Stimulated activated CD8-positive, alpha-beta memory T cell treated with anti-CD3 and anti-CD28 coated beads, Interleukin-7, amount 100 ng/mL, for 48 hours (primary cell): ENCODE measurements at regions not wholly inside any gene's neighbourhood (a gene's known extent, or its start where the extent isn't known, plus 50 kb on each side); places are given as distances from the start of the nearest gene placed in this dataset.

ENCODE experiments used
- DNase-seq, 2 donors: peaks; one replicate each; pipeline ENCODE4 v3.0.0-alpha.2; 2020; ENCODE audit warnings: low read depth in 1 of 2; ENCODE audit errors: extremely low read depth in 1 of 2

GRCh38 chr10:2296179-2296891 is 559.0 kb upstream of the ADARB2 start:
- no peak for DNase-seq

- DNase-seq = no peak
Measured at GRCh38 chr10:2294739-2295138, 557.4 kb upstream of the ADARB2 start.

- no peak for DNase-seq
Measured at GRCh38 chr10:2284071-2284470, 546.7 kb upstream of the ADARB2 start.

- DNase-seq = no peak
Measured at GRCh38 chr10:2282202-2282601, 544.9 kb upstream of the ADARB2 start.

- no peak for DNase-seq
Measured at GRCh38 chr10:2280713-2281300, 543.5 kb upstream of the ADARB2 start.

- no peak for DNase-seq
Measured at GRCh38 chr10:2279711-2280110, 542.4 kb upstream of the ADARB2 start.

GRCh38 chr10:2278363-2278762 is 541.0 kb upstream of the ADARB2 start:
- no peak for DNase-seq

GRCh38 chr10:2263561-2263960 is 526.2 kb upstream of the ADARB2 start:
- DNase-seq = no peak

- DNase-seq = no peak
Measured at GRCh38 chr10:2262878-2263277, 525.6 kb upstream of the ADARB2 start.

- DNase-seq = no peak
Measured at GRCh38 chr10:2262333-2262732, 525.0 kb upstream of the ADARB2 start.

- no peak for DNase-seq
Measured at GRCh38 chr10:2256241-2256640, 518.9 kb upstream of the ADARB2 start.

- no peak for DNase-seq
Measured at GRCh38 chr10:2252096-2252495, 514.8 kb upstream of the ADARB2 start.

GRCh38 chr10:2251631-2252030 is 514.3 kb upstream of the ADARB2 start:
- DNase-seq = no peak

- DNase-seq = no peak
Measured at GRCh38 chr10:2246747-2247146, 509.4 kb upstream of the ADARB2 start.

GRCh38 chr10:2245580-2245979 is 508.3 kb upstream of the ADARB2 start:
- DNase-seq = no peak

- no peak for DNase-seq
Measured at GRCh38 chr10:2244471-2244870, 507.1 kb upstream of the ADARB2 start.

GRCh38 chr10:2236876-2237275 is 499.6 kb upstream of the ADARB2 start:
- DNase-seq = no peak

GRCh38 chr10:2232479-2232878 is 495.2 kb upstream of the ADARB2 start:
- no peak for DNase-seq

- no peak for DNase-seq
Measured at GRCh38 chr10:2230478-2230877, 493.2 kb upstream of the ADARB2 start.

GRCh38 chr10:2228320-2228901 is 491.1 kb upstream of the ADARB2 start:
- DNase-seq = no peak

- DNase-seq = no peak
Measured at GRCh38 chr10:2225609-2226008, 488.3 kb upstream of the ADARB2 start.

GRCh38 chr10:2223548-2224320 is 486.4 kb upstream of the ADARB2 start:
- DNase-seq = no peak
